NB4 (cell line): ENCODE measurements at regions not wholly inside any gene's neighbourhood (a gene's known extent, or its start where the extent isn't known, plus 50 kb on each side); places are given as distances from the start of the nearest gene placed in this dataset.

Experiments
- DNase-seq: peaks from one replicate; pipeline ENCODE4 v3.0.0; 2010; ENCODE audit warnings: low read depth
- H3K4me3 ChIP-seq: one replicate; pipeline ENCODE4 v1.5.1; 2011; ENCODE audit warnings: mild to moderate bottlenecking, low read depth, low read length, moderate library complexity
- CTCF ChIP-seq: IDR thresholded peaks from one replicate; pipeline ENCODE4 v1.5.1; 2012; ENCODE audit warnings: low read depth, low read length
- MAX ChIP-seq: IDR thresholded peaks from 2 replicates; pipeline ENCODE4 v1.6.1; 2011; ENCODE audit warnings: low read depth, low read length
- MYC ChIP-seq: IDR thresholded peaks from 2 replicates; pipeline ENCODE4 v1.6.1; 2011; ENCODE audit warnings: low read depth, low read length
- POLR2A ChIP-seq: IDR thresholded peaks from 2 replicates; pipeline ENCODE4 v1.6.1; 2011; ENCODE audit warnings: mild to moderate bottlenecking; ENCODE audit not compliant: insufficient read length; ENCODE audit errors: extremely low read depth

GRCh38 chr4:173879509-173879908, 349.5 kb upstream of the HAND2 start:
- DNase-seq: no peak
- H3K4me3 ChIP-seq: no peak overlapping the region
- TF ChIP-seq MYC (no peak), POLR2A (no peak)

- TF ChIP-seq MAX (no peak), CTCF (no peak), MYC (no peak), POLR2A (no peak)
Observed at GRCh38 chr4:173878701-173879100, 348.7 kb upstream of the HAND2 start.

GRCh38 chr4:173871643-173872042, 341.6 kb upstream of the HAND2 start:
- no peak overlapping the region for H3K4me3 ChIP-seq
- TF ChIP-seq CTCF: no peak
- no peak for DNase-seq

More at GRCh38 chr4:173878701-173879100, 348.7 kb upstream of the HAND2 start:
- no peak overlapping the region for H3K4me3 ChIP-seq
- peak; percentile 3 for DNase-seq

GRCh38 chr4:173866322-173867026, 336.4 kb upstream of the HAND2 start:
- no peak overlapping the region for H3K4me3 ChIP-seq
- no peak for DNase-seq
- TF ChIP-seq CTCF (no peak), MAX (no peak), MYC (no peak), POLR2A (no peak)

GRCh38 chr4:173862754-173863153, 332.7 kb upstream of the HAND2 start:
- no peak overlapping the region for H3K4me3 ChIP-seq
- DNase-seq: no peak
- no peak for TF ChIP-seq POLR2A
- no peak for TF ChIP-seq MAX
- no peak for TF ChIP-seq CTCF
- TF ChIP-seq MYC: no peak

GRCh38 chr4:173860094-173860493, 330.1 kb upstream of the HAND2 start:
- H3K4me3 ChIP-seq: no peak overlapping the region
- no peak for DNase-seq
- no peak for TF ChIP-seq CTCF
- TF ChIP-seq MAX: no peak
- no peak for TF ChIP-seq MYC
- TF ChIP-seq POLR2A: no peak
